ENCODE measurements at regions not wholly inside any gene's neighbourhood (a gene's known extent, or its start where the extent isn't known, plus 50 kb on each side); places are given as distances from the start of the nearest gene placed in this dataset.

DNA sequence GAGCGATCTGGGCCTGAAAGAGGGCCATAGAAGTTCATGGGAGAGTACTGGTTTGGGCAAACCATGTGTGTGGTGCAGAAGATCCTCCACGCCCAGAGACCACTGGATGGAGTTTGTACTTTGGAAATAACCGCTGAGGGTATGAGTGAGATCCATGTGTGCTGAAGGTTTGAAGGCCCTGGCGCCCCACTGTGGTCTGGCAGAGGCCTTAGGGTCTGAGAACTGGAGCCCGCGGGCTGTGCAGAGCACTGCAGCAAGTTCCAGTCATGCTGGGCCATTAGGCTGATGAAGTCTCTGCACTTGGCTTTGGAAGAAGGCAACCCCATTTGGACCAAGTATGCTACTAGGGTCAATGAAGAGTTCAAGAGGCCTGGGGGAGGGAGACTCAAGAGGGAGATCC lies 186.4 kb downstream of the BUD13 start:
- TF ChIP-seq, protein P1, sequence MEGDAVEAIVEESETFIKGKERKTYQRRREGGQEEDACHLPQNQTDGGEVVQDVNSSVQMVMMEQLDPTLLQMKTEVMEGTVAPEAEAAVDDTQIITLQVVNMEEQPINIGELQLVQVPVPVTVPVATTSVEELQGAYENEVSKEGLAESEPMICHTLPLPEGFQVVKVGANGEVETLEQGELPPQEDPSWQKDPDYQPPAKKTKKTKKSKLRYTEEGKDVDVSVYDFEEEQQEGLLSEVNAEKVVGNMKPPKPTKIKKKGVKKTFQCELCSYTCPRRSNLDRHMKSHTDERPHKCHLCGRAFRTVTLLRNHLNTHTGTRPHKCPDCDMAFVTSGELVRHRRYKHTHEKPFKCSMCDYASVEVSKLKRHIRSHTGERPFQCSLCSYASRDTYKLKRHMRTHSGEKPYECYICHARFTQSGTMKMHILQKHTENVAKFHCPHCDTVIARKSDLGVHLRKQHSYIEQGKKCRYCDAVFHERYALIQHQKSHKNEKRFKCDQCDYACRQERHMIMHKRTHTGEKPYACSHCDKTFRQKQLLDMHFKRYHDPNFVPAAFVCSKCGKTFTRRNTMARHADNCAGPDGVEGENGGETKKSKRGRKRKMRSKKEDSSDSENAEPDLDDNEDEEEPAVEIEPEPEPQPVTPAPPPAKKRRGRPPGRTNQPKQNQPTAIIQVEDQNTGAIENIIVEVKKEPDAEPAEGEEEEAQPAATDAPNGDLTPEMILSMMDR (IDR thresholded peaks at IDR 0.05): no peak

DNA sequence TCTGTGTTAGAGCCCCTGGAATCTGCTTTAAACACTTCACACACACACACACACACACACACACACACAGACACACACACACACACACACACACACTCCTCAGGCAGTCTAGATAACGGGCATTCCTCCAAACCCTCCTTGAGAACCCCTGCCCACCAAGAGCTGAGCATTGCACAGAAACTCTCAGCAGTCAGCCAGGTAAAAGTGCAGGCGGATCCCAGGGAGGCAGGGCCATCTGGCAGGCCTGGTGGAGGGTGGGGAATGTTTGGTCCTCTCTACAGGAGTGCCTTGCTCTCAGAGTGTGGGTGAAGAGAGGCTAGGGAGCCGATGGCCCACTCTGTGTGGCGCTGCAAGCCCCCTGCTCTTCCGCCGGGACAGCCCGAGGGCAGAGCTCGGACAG lies 190.2 kb downstream of the BUD13 start:
- TF ChIP-seq, protein P1 (IDR thresholded peaks at IDR 0.05): no peak

DNA sequence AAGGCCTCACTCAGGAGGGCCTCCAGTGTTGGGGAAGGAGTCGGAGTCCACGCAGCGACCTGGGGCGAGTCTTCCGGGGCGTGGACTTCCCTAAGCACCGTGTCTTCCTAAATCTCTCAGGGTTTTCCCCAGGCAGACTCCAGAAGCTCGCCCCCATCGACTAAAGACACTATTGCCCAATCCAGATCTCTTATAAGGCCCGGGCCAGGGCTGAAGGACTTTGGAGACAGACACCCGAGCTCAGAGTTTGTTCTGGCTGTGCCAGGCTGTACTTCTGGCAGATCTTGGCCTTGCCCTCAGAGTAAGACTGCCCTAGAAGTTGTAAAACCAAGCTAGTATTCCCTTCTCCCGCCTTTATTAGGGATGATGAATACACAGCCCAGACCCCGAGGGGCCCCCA lies 191.4 kb downstream of the BUD13 start:
- TF ChIP-seq, protein P1 (IDR thresholded peaks at IDR 0.05): no peak

DNA sequence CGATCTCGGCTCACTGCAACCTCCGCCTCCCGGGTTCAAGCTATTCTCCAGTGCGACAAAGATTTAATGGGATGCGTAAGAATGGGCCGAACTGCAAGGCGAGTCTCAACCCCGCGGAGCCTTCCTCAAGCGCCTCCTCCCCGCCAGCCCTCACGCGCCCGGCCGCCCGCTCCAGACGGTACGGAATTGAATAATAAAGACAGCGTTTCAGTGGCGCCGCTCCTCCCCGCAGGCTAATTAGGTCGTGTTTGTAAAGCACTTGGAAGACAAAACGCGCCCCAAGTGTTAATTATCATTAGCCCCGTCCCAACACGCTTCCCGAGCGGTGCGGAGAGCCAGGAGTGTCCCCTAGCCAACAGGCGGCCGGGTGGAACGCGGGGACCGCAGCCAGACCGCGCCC lies 192.0 kb downstream of the BUD13 start:
- TF ChIP-seq, protein P1 (IDR thresholded peaks at IDR 0.05): no peak

DNA sequence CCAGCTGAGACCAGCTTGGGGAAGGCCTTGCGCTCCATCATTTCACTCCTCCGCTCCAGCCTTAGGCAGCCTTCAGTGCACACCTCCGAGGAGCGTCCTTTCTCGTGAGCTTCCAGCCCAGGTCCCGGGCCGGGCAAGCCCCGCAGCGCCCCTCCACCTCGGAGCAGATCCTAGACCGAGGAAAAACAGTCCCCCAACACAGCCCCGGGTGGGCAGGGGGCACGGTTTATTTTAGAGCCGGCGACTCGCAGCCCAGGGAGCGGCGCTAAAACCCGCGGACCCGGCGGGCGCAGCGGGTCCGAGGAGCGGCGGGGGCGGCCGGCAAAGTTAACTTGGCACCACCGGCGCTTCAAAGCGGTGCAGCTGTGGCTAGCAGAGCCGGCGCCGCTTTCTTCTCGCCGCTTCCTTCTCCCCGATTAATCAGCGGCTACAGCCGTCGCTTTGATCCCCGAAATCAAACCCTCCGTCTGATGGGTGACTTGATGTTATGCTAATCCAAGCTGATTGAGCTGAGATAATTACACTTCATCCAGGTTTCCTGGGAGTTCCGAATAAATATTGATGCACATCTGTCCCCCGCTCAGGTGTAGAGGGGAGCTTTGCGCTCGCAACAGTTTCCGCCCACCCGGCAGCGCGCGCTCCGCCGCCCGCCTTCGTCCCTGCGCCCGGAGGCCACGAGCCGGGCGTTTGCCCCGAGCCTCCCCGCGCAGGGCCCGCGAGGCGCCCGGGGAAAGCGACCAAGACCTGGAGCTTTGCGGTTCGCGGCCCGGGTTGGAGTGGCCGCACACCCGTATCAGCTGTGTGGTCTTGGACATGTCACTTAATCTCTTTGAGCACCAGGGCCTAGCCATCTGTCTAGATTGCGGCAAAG lies 192.7 kb downstream of the BUD13 start:
- TF ChIP-seq, protein P1 (IDR thresholded peaks at IDR 0.05): no peak

DNA sequence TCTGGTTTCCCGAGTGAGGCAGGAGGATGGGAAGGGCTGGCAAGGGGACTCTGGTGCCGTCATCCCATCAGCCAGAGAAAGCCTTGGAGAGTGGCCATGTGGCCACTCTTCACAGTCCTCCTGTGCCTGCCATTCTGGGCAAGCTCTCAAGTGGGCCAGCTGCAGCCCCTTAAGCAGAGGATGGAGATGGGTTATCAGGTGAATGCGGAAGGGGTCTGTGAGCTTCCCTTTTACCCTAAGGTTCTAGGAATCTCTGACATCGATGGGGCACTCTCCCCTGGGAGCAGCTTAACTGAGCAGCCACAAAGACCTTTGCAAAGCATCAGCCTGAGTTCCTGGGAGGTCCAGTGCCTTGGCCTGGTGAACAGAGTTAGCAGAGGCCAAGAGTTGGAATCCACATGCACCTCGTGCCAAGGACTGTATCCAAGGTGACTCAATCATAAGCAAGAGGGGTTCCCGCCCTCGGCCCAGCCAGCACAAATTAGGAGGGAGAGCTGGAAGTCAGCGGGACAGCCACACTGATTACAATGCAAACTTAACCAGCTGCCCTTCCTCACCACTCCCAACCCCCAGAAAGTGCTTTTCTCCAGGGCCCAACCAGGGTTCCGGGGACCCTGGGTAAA lies 193.6 kb downstream of the BUD13 start:
- TF ChIP-seq, protein P1 (IDR thresholded peaks at IDR 0.05): no peak

DNA sequence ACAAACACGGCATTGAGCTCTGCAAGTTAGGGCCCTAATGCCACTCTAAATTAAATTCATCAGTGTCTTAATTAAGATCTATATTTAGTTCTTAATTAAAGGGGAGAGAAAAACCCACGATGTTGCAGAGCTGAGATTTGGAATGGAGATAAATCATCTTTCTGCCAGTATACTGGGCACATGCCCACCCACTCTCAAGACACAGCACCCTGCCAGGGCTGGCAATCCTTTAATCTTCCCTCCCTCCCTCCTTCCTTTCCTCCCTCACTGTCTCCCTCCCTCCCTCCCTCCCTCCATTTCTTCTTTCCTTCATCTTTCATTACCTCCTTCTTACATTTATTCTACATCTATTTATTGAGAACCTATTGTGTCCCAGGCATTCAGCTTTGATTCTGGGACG lies 194.8 kb downstream of the BUD13 start:
- TF ChIP-seq, protein P1 (IDR thresholded peaks at IDR 0.05): no peak

Data from LNCAP (cell line).